ENCODE measurements at regions not wholly inside any gene's neighbourhood (a gene's known extent, or its start where the extent isn't known, plus 50 kb on each side); places are given as distances from the start of the nearest gene placed in this dataset.

- H3K4me2 ChIP-seq (replicated peaks; ENCODE audit: low read depth, low read length, poor library complexity, severe bottlenecking) = no peak overlapping the region
- no peak overlapping the region for H3K27ac ChIP-seq (ENCODE audit: low read length in 2 of 2)
- no peaks in the 10 kb centered on the region for H3K36me3 ChIP-seq (replicated peaks in 1 of 2; ENCODE audit: control extremely low read depth in 1 of 2, control insufficient read depth in 1 of 2, extremely low read depth in 1 of 2, insufficient read depth in 2 of 2, low read length in 1 of 2)
- no peaks in the 10 kb centered on the region for H3K9me3 Mint-ChIP-seq (ENCODE audit: insufficient read depth)
- H3K79me2 ChIP-seq (ENCODE audit: control insufficient read depth, insufficient read depth, low read length) = no peaks in the 10 kb centered on the region
- 100% methylated on average over 1 of the region's 1 CpG for WGBS (ENCODE audit: insufficient coverage)
- ChIA-PET CTCF (interaction anchor here (2.4 kb wide), 1 partner anchor 686 kb away, joined by 7 read pairs; no protein-coding TSS in a partner anchor), POLR2A (no interaction called here)
- H4K20me1 ChIP-seq (ENCODE audit: control insufficient read depth, insufficient read depth, low read length, poor library complexity, severe bottlenecking) = no peaks in the 10 kb centered on the region
- TF ChIP-seq EZH2 (IDR thresholded peaks at IDR 0.05; ENCODE audit: borderline replicate concordance, insufficient read depth, low read depth, low read length, poor library complexity, severe bottlenecking) (no peak), CTCF (IDR thresholded peaks at IDR 0.05) (no peak)
- H3K27ac Mint-ChIP-seq = no peak overlapping the region
- no peaks in the 10 kb centered on the region for H3K4me1 Mint-ChIP-seq
- no peaks in the 10 kb centered on the region for H3K4me1 ChIP-seq (ENCODE audit: control insufficient read depth in 2 of 2, insufficient read depth in 2 of 2, low read length in 2 of 2)
- H3K4me3 Mint-ChIP-seq = no peak overlapping the region
- H3K27me3 Mint-ChIP-seq = peaks cover 4% of the 10 kb centered on the region
- no peak overlapping the region for H3K9ac ChIP-seq (ENCODE audit: low read length)
- intact Hi-C loops (cut with micrococcal nuclease) = no loop called here
- H3K27me3 ChIP-seq (replicated peaks in 1 of 4; ENCODE audit: control extremely low read depth in 1 of 4, control insufficient read depth in 3 of 4, insufficient read depth in 4 of 4, low read length in 3 of 4) = no peaks in the 10 kb centered on the region
- no peak overlapping the region for H3K4me3 ChIP-seq (ENCODE audit: control extremely low read depth in 1 of 5, extremely low read depth in 1 of 5, insufficient read depth in 1 of 5, low read depth in 2 of 5, low read length in 4 of 5)
- DNase-seq = no peak
- no peak for ATAC-seq (ENCODE audit: low read depth)
- no peaks in the 10 kb centered on the region for H3K9me3 ChIP-seq (ENCODE audit: control extremely low read depth in 1 of 3, control insufficient read depth in 2 of 3, insufficient read depth in 1 of 3, low read length in 2 of 3)
- H2AFZ ChIP-seq (ENCODE audit: insufficient read depth, low read depth, low read length, poor library complexity, severe bottlenecking) = no peak overlapping the region
Observed at GRCh38 chr5:57776035-57776434, 293.4 kb upstream of the ACTBL2 start.

GRCh38 chr5:57774439-57774838 lies 291.8 kb upstream of the ACTBL2 start:
- no peak for DNase-seq
- H3K27me3 ChIP-seq (replicated peaks in 1 of 4; ENCODE audit: control extremely low read depth in 1 of 4, control insufficient read depth in 3 of 4, insufficient read depth in 4 of 4, low read length in 3 of 4) = no peaks in the 10 kb centered on the region
- TF ChIP-seq EZH2 (IDR thresholded peaks at IDR 0.05; ENCODE audit: borderline replicate concordance, insufficient read depth, low read depth, low read length, poor library complexity, severe bottlenecking) (no peak), CTCF (IDR thresholded peaks at IDR 0.05) (no peak)
- ChIA-PET POLR2A (no interaction called here), CTCF (interaction anchor here (2.4 kb wide), 1 partner anchor 687 kb away, joined by 7 read pairs; no protein-coding TSS in a partner anchor)
- no peaks in the 10 kb centered on the region for H3K4me1 ChIP-seq (ENCODE audit: control insufficient read depth in 2 of 2, insufficient read depth in 2 of 2, low read length in 2 of 2)
- no peak overlapping the region for H2AFZ ChIP-seq (ENCODE audit: insufficient read depth, low read depth, low read length, poor library complexity, severe bottlenecking)
- H3K36me3 ChIP-seq (replicated peaks in 1 of 2; ENCODE audit: control extremely low read depth in 1 of 2, control insufficient read depth in 1 of 2, extremely low read depth in 1 of 2, insufficient read depth in 2 of 2, low read length in 1 of 2) = no peaks in the 10 kb centered on the region
- no peak overlapping the region for H3K4me2 ChIP-seq (replicated peaks; ENCODE audit: low read depth, low read length, poor library complexity, severe bottlenecking)
- WGBS (ENCODE audit: insufficient coverage) = no CpG with 5 or more reads among the region's 1 CpG
- Mint-ChIP-seq H3K9me3 (ENCODE audit: insufficient read depth) (no peaks in the 10 kb centered on the region), H3K4me1 (no peaks in the 10 kb centered on the region), H3K27me3 (peaks cover 8% of the 10 kb centered on the region), H3K4me3 (no peak overlapping the region), H3K27ac (no peak overlapping the region)
- no peak overlapping the region for H3K4me3 ChIP-seq (ENCODE audit: control extremely low read depth in 1 of 5, extremely low read depth in 1 of 5, insufficient read depth in 1 of 5, low read depth in 2 of 5, low read length in 4 of 5)
- H3K9ac ChIP-seq (ENCODE audit: low read length) = no peak overlapping the region
- H3K27ac ChIP-seq (ENCODE audit: low read length in 2 of 2) = no peak overlapping the region
- ATAC-seq (ENCODE audit: low read depth) = no peak
- no peaks in the 10 kb centered on the region for H3K79me2 ChIP-seq (ENCODE audit: control insufficient read depth, insufficient read depth, low read length)
- no peaks in the 10 kb centered on the region for H3K9me3 ChIP-seq (ENCODE audit: control extremely low read depth in 1 of 3, control insufficient read depth in 2 of 3, insufficient read depth in 1 of 3, low read length in 2 of 3)
- no peaks in the 10 kb centered on the region for H4K20me1 ChIP-seq (ENCODE audit: control insufficient read depth, insufficient read depth, low read length, poor library complexity, severe bottlenecking)
- intact Hi-C loops (cut with micrococcal nuclease) = no loop called here
